Testis (tissue), 2 donors: ENCODE measurements at regions not wholly inside any gene's neighbourhood (a gene's known extent, or its start where the extent isn't known, plus 50 kb on each side); places are given as distances from the start of the nearest gene placed in this dataset.
"Not testable (repeated sequence)": the region's sequence is repeated elsewhere in the genome, so short reads cannot be mapped to it uniquely, and the experiment has no call there.

Experiments
- DNase-seq: peaks from one replicate; pipeline ENCODE4 v3.0.0-alpha.2; 2019
- H3K27ac ChIP-seq, 2 donors: fragments of 200-600 bp; sonication (generic); one replicate each; pipeline ENCODE4 v1.5.1; 2019
- H3K27me3 ChIP-seq: fragments of 200-600 bp; sonication (generic); one replicate; pipeline ENCODE4 v1.5.1; 2019
- H3K36me3 ChIP-seq: fragments of 200-600 bp; sonication (generic); one replicate; pipeline ENCODE4 v1.5.1; 2017; ENCODE audit warnings: low read depth; ENCODE audit errors: missing control alignments
- H3K4me1 ChIP-seq: fragments of 200-600 bp; sonication (generic); one replicate; pipeline ENCODE4 v1.5.1; 2019
- H3K4me3 ChIP-seq, 2 donors: fragments of 200-600 bp; sonication (generic); one replicate each; pipeline ENCODE4 v1.5.1; 2017 to 2019
- H3K9me3 ChIP-seq: fragments of 200-600 bp; sonication (generic); one replicate; pipeline ENCODE4 v1.5.1; 2017
- POLR2A ChIP-seq: fragments of 450-650 bp; IDR thresholded peaks from one replicate; pipeline ENCODE4 v1.6.1; 2017; ENCODE audit warnings: antibody characterized with exemption, mild to moderate bottlenecking, moderate library complexity
- WGBS, 2 donors: methylation state at CpG; one replicate each; pipeline ENCODE4 v1.1.5; 2018; 5-methylcytosine and 5-hydroxymethylcytosine counted together
- intact Hi-C: fragments of 100-400 bp; cut with DNase I; formaldehyde crosslinking; loops from one replicate; pipeline ENCODE4 v1.15.1; 2023; ENCODE audit warnings: low total_unique reads
- TF ChIP-seq, protein P1 (sequence below), 3 experiments: fragments of 450-650 bp in 2 of 3; fragments of 200-600 bp in 1 of 3; sonication (generic) in 1 of 3; IDR thresholded peaks; one replicate each; pipeline ENCODE4 v1.5.1; 2016 to 2019; ENCODE audit warnings: antibody characterized with exemption in 3 of 3, mild to moderate bottlenecking in 2 of 3, moderate library complexity in 1 of 3

DNA sequence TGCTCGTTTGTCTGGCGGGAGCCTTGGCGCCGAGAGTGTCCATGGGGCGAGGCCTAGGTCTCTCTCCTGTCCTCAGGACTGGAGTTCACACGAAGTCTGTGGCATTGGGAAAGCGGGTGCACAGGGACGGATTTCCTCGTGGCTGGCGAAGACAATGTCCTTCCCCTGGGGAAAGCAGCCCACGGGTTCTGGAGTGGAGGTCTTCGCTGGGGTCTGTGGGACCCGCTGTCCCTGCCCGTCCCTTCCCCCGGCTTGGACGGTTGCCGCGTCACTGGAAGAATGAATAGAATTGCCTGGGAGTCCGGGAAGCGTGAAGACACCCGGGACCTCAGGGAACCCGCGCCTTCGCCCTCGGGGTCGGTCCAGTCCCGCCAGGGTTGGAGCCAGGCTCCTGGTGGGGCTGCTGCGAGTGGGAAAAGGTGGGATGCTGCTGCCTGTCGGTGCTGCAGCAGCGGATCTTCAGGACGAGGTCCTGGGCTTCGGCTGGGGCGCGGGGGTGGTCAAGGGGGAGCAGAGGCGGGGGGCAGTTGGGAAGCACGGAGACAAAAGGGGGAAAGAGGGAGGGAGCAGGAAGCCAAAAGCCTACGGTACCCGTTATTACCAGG lies 441.8 kb upstream of the DEFB115 start:
- H3K9me3 ChIP-seq: peaks cover 5% of the 10 kb centered on the region
- peak overlapping the region in 1 of 2 donors; percentile 20 for H3K4me3 ChIP-seq
- H3K27me3 ChIP-seq: no peaks in the 10 kb centered on the region
- intact Hi-C loops: no loop called here
- no peak for DNase-seq
- H3K27ac ChIP-seq: no peak overlapping the region
- TF ChIP-seq POLR2A: no peak
- TF ChIP-seq, protein P1, sequence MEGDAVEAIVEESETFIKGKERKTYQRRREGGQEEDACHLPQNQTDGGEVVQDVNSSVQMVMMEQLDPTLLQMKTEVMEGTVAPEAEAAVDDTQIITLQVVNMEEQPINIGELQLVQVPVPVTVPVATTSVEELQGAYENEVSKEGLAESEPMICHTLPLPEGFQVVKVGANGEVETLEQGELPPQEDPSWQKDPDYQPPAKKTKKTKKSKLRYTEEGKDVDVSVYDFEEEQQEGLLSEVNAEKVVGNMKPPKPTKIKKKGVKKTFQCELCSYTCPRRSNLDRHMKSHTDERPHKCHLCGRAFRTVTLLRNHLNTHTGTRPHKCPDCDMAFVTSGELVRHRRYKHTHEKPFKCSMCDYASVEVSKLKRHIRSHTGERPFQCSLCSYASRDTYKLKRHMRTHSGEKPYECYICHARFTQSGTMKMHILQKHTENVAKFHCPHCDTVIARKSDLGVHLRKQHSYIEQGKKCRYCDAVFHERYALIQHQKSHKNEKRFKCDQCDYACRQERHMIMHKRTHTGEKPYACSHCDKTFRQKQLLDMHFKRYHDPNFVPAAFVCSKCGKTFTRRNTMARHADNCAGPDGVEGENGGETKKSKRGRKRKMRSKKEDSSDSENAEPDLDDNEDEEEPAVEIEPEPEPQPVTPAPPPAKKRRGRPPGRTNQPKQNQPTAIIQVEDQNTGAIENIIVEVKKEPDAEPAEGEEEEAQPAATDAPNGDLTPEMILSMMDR (IDR thresholded peaks at IDR 0.05): no peak
- no peaks in the 10 kb centered on the region for H3K4me1 ChIP-seq
- WGBS, 2 donors: 41 to 50% methylated on average over 38 of the region's 38 CpGs
- no peaks in the 10 kb centered on the region for H3K36me3 ChIP-seq

DNA sequence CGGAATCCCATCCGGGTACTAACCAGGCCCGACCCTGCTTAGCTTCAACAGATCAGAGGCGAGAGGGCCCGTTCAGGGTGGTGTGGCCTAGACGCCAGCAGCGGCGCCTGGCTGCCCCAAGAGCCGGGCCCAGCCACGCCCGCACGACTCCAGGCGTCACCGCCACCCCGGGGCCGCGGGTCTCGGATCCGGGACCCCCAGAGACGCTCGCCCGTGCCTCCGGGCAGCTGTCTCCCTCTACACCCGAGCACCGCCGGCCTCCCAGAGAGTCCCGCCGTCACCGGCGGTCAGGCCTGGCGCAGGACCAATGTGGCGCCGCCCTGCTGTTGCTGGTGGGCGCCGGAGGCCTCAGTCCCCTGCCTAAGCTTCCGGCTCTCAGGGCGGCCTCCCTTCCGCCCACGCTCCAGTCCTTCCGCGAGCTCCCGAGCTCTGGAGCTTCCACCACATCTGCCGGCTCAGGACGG lies 441.2 kb upstream of the DEFB115 start:
- DNase-seq: peak; percentile 43
- TF ChIP-seq POLR2A: no peak
- TF ChIP-seq, protein P1 (IDR thresholded peaks at IDR 0.05): no peak
- Histone ChIP-seq H3K4me3 (peak overlapping the region in 1 of 2 donors; percentile 20), H3K27me3 (no peaks in the 10 kb centered on the region), H3K27ac (no peak overlapping the region), H3K36me3 (no peaks in the 10 kb centered on the region), H3K9me3 (peaks cover 5% of the 10 kb centered on the region), H3K4me1 (no peaks in the 10 kb centered on the region)
- 36 to 53% methylated on average over 43 to 44 of the region's 44 CpGs for WGBS, 2 donors
- intact Hi-C loops: no loop called here

DNA sequence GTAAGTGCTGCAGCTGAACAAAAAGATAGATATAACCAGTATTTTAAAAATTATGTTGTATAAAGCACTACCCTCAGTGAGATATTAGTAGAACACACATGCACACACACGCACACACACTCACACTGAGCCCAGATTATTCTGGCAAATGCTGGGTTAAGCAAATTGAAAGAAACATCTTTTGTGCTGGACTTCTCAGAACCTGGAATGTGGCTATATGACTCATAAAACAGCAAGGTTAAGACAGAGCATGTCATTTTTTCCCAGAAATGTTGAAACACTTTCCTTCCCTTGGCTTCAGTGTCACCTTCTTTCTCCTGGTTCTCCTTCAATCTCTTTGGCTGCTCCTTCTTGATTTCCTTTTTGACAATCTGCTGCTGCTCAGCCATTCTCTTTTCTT lies 435.8 kb upstream of the DEFB115 start:
- H3K36me3 ChIP-seq, H3K9me3 ChIP-seq, DNase-seq, H3K27ac ChIP-seq, H3K27me3 ChIP-seq, H3K4me3 ChIP-seq, H3K4me1 ChIP-seq, intact Hi-C loops: not testable (repeated sequence)
- WGBS, 2 donors: 62 to 64% methylated on average over 1 of the region's 1 CpG

DNA sequence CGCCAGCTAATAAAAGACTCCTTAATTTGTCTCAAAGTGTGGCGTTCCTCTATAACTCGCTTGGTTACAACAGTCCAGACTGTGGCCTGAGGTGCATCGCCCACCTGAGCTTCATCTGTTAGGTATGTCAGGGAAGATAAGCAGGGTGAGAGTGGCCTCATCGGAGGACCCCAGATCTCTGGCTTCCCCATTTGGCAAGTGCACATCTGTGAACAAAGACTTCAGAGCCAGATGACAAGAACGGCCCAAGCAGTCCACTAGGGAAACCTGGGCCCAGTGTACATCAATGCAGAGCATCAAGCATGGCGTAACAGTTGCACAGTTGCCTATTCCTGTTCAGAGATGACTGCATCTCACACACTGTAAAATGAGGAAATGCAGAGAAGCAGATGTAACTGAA lies 432.8 kb upstream of the DEFB115 start:
- H3K36me3 ChIP-seq, intact Hi-C loops, H3K27ac ChIP-seq, H3K27me3 ChIP-seq, H3K4me1 ChIP-seq, H3K4me3 ChIP-seq, DNase-seq, H3K9me3 ChIP-seq: not testable (repeated sequence)
- WGBS, 2 donors: 51 to 54% methylated on average over 7 of the region's 7 CpGs

DNA sequence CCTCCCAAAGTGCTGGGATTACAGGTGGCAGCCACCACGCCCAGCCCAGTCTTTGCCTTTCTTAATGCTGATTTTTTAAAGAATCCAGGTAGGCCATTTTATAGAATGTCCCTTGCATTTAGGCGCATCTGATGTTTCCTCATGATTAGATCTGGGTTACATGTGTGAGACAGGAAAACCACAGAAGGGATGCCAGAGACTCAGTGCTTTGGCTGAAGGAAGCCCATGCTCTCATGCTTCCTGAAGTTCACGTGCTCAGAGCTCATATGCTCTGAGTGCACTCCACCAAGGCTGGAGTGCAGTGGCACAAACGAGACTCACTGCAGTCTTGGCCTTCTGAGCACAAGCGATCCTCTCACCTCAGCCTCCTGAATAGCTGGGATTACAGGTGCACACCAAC lies 411.5 kb upstream of the DEFB115 start:
- H3K9me3 ChIP-seq, H3K27me3 ChIP-seq, DNase-seq, H3K4me3 ChIP-seq, H3K4me1 ChIP-seq, intact Hi-C loops, H3K36me3 ChIP-seq, H3K27ac ChIP-seq: not testable (repeated sequence)
- WGBS, 2 donors: 61 to 74% methylated on average over 5 of the region's 5 CpGs

DNA sequence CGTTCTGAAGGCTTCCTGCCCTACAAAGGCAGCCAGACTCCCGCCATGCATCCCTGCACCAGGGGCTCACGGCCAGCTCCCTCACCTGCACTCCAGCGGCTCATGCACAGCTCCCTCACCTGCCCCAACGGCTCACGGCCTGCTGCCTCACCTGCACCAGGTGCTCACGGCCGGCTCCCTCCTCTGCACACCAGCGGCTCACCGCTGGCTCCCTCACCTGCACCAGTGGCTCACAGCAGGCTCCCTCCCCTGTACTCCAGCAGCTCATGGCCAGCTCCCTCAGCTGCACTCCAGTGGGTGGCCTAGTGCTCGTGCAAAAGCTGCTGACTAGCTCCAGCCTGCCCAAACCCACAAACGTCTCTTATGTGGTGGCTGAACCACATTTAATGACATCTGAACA lies 389.2 kb upstream of the DEFB115 start:
- H3K36me3 ChIP-seq, DNase-seq, H3K27ac ChIP-seq, H3K9me3 ChIP-seq, intact Hi-C loops, H3K4me3 ChIP-seq, H3K4me1 ChIP-seq, H3K27me3 ChIP-seq: not testable (repeated sequence)
- WGBS, 2 donors: 59 to 60% methylated on average over 9 to 12 of the region's 12 CpGs

DNA sequence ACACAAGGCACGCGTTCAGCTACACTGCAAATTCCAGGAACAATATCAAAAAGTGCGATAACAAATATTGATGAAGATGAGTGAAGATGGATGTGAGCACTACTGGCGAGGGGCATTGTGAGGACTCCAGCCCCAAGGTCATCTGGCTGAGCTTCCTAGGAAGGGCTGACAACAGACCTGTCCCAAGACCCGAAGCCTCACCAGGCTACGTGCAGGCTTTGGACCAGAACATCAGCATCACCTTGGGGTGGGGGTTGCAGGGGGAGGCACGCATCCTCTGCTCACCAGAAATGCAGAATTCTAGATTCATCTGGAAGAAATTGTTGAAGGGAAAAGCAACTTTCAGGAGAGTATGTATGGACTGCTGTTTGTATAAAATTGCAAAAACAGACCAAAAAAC lies 386.3 kb upstream of the DEFB115 start:
- WGBS, 2 donors: 48 to 64% methylated on average over 7 of the region's 7 CpGs
- intact Hi-C loops: not testable (repeated sequence)

DNA sequence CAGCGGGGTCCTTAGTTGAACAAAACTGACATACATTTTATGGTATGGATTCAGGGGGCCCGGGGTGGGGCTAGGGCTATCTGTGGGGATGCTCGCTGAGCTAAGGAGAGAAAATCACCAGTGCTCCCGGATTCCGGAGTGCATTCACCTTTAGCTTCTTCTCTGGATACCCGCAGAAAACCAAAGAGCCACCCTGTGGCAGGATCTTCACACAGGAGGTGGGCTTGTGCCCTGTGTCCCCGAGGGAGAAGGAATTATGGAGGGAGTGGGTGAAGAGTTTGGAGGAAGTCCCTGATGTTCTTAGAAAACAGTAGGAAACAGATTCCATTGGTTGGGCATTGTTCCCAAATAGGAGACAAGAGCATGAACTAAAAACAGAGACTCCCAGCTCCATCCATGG lies 385.2 kb upstream of the DEFB115 start:
- WGBS, 2 donors: 32 to 38% methylated on average over 7 of the region's 7 CpGs
- H3K9me3 ChIP-seq, DNase-seq, intact Hi-C loops, H3K27me3 ChIP-seq, H3K36me3 ChIP-seq, H3K27ac ChIP-seq, H3K4me3 ChIP-seq, H3K4me1 ChIP-seq: not testable (repeated sequence)

More for the DNA sequence above, 386.3 kb upstream of the DEFB115 start:
- H3K4me1 ChIP-seq, H3K27me3 ChIP-seq, H3K27ac ChIP-seq, H3K9me3 ChIP-seq, H3K36me3 ChIP-seq, H3K4me3 ChIP-seq, DNase-seq: not testable (repeated sequence)

DNA sequence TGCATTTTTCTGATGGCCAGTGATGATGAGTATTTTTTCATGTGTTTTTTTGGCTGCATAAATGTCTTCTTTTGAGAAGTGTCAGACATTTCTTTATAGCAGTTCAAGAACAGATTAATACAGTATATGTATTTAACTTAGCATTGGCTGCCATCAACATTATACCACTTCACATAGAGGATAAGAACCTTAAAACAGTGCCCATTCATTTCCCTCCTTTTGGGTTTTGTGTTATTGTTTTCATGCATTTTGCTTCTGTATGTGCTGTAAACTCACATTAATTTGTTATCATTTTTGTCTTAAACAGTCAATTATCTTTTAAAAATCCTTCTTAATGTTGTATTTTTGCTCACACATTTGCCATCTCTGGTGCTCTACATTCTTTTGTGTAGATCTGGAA lies 381.6 kb upstream of the DEFB115 start:
- H3K9me3 ChIP-seq, intact Hi-C loops: not testable (repeated sequence)

DNA sequence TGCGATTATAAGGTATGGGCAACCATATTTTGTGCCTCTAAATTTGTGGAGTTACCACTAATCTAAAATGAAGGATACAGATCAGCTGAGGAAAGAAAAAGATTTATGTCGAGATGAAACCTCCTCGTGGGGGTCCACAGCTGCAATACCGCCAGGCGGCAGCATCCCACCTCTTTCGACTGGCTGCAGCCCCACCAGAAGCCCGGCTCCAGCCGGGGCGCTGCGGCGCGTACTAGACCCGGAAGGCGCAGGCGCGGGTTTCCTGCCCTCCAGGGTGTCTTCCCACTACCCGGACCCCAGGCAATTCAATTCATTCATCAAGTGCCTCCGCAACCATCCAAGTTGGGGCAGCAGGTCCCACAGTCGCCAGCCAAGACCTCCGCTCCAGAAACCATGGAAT lies 366.1 kb upstream of the DEFB115 start:
- not testable (repeated sequence) for H3K9me3 ChIP-seq

More for the DNA sequence above, 381.6 kb upstream of the DEFB115 start:
- not testable (repeated sequence) for DNase-seq, H3K4me1 ChIP-seq, H3K27me3 ChIP-seq, H3K36me3 ChIP-seq, H3K27ac ChIP-seq, H3K4me3 ChIP-seq

More for the DNA sequence above, 366.1 kb upstream of the DEFB115 start:
- H3K27me3 ChIP-seq, H3K36me3 ChIP-seq, intact Hi-C loops, H3K4me3 ChIP-seq, H3K4me1 ChIP-seq, H3K27ac ChIP-seq, DNase-seq: not testable (repeated sequence)
- 2 to 8% methylated on average over 19 to 20 of the region's 20 CpGs for WGBS, 2 donors
